Activated CD4-positive, CD25-positive, alpha-beta regulatory T cell treated with anti-CD3 and anti-CD28 coated beads, Interleukin-2, amount 50 U/mL, for 24 hours (primary cell): ENCODE measurements at regions not wholly inside any gene's neighbourhood (a gene's known extent, or its start where the extent isn't known, plus 50 kb on each side); places are given as distances from the start of the nearest gene placed in this dataset.
"Not testable (repeated sequence)": the region's sequence is repeated elsewhere in the genome, so short reads cannot be mapped to it uniquely, and the experiment has no call there.

Source experiments
- ATAC-seq, 2 donors: fragments of 150-1000 bp; cut with Tn5 transposase; one replicate each; pipeline ENCODE4 v1.10.0; 2021; ENCODE audit warnings: mild to moderate bottlenecking in 1 of 2, moderate library complexity in 1 of 2

- no peak for ATAC-seq
These were observed 443.1 kb upstream of the FMR1 start for GRCh38 chrX:147468600-147468999.

GRCh38 chrX:147476008-147476407, 435.7 kb upstream of the FMR1 start:
- ATAC-seq = no peak

- ATAC-seq = no peak
These were observed 432.8 kb upstream of the FMR1 start for GRCh38 chrX:147478899-147479298.

- no peak for ATAC-seq
These were observed 426.5 kb upstream of the FMR1 start for GRCh38 chrX:147485207-147485606.

GRCh38 chrX:147494365-147494764, 417.4 kb upstream of the FMR1 start:
- no peak for ATAC-seq

GRCh38 chrX:147498796-147499195, 412.9 kb upstream of the FMR1 start:
- no peak for ATAC-seq

- ATAC-seq = no peak
These were observed 388.7 kb upstream of the FMR1 start for GRCh38 chrX:147522981-147523380.

- ATAC-seq = no peak
These were observed 378.3 kb upstream of the FMR1 start for GRCh38 chrX:147533426-147533825.

- ATAC-seq = no peak
These were observed 374.5 kb upstream of the FMR1 start for GRCh38 chrX:147537172-147537571.

- not testable (repeated sequence) for ATAC-seq
These were observed 363.7 kb upstream of the FMR1 start for GRCh38 chrX:147548023-147548422.

- no peak for ATAC-seq
These were observed 361.5 kb upstream of the FMR1 start for GRCh38 chrX:147550217-147550616.

- no peak for ATAC-seq
These were observed 352.5 kb upstream of the FMR1 start for GRCh38 chrX:147559191-147559590.

- ATAC-seq = no peak
These were observed 346.5 kb upstream of the FMR1 start for GRCh38 chrX:147565237-147565636.

- ATAC-seq = no peak
These were observed 341.2 kb upstream of the FMR1 start for GRCh38 chrX:147570483-147570882.

GRCh38 chrX:147573266-147573665, 338.5 kb upstream of the FMR1 start:
- ATAC-seq = no peak

- no peak for ATAC-seq
These were observed 309.5 kb upstream of the FMR1 start for GRCh38 chrX:147602176-147602696.

GRCh38 chrX:147626605-147627004, 285.1 kb upstream of the FMR1 start:
- ATAC-seq = no peak

GRCh38 chrX:147635186-147635585, 276.5 kb upstream of the FMR1 start:
- no peak for ATAC-seq

- ATAC-seq = no peak
These were observed 274.5 kb upstream of the FMR1 start for GRCh38 chrX:147637190-147637589.

GRCh38 chrX:147646949-147647723, 264.6 kb upstream of the FMR1 start:
- no peak for ATAC-seq

GRCh38 chrX:147675819-147676218, 235.9 kb upstream of the FMR1 start:
- no peak for ATAC-seq

GRCh38 chrX:147679356-147680005, 232.2 kb upstream of the FMR1 start:
- ATAC-seq = no peak

GRCh38 chrX:147680251-147680650, 231.5 kb upstream of the FMR1 start:
- no peak for ATAC-seq

GRCh38 chrX:147693511-147693910, 218.2 kb upstream of the FMR1 start:
- no peak for ATAC-seq
